GM19455 (cell line): ENCODE measurements at regions not wholly inside any gene's neighbourhood (a gene's known extent, or its start where the extent isn't known, plus 50 kb on each side); places are given as distances from the start of the nearest gene placed in this dataset.
"Not testable (repeated sequence)": the region's sequence is repeated elsewhere in the genome, so short reads cannot be mapped to it uniquely, and the experiment has no call there.

ENCODE experiments used
- ATAC-seq: cut with Tn5 transposase; IDR thresholded peaks from one replicate; pipeline ENCODE4 v1.9.1; 2021; ENCODE audit not compliant: unreplicated experiment

- no peak for ATAC-seq
Observed at GRCh38 chr3:5899014-5899761, 711.7 kb downstream of the EDEM1 start.

DNA sequence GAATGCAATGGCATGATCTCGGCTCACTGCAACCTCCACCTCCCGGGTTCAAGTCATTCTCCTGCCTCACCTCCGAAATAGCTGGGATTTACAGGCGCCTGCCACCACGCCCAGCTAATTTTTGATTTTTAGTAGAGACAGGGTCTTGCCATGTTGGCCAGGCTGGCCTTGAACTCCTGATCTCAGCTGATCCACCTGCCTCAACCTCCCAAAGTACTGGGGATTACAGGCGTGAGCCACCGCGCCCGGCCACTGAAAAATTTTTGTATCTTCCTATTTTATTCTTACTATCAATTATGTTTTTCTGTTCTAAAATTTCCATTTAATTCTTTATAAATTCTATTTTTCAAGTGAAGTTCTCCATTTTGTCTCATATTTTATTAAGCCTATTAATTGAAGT, 730.4 kb downstream of the EDEM1 start:
- ATAC-seq = no peak

GRCh38 chr3:5918626-5919025, 731.1 kb downstream of the EDEM1 start:
- no peak for ATAC-seq

- no peak for ATAC-seq
Observed at GRCh38 chr3:5929027-5929426, 741.5 kb downstream of the EDEM1 start.

GRCh38 chr3:5944061-5944460, 756.6 kb downstream of the EDEM1 start:
- not testable (repeated sequence) for ATAC-seq

DNA sequence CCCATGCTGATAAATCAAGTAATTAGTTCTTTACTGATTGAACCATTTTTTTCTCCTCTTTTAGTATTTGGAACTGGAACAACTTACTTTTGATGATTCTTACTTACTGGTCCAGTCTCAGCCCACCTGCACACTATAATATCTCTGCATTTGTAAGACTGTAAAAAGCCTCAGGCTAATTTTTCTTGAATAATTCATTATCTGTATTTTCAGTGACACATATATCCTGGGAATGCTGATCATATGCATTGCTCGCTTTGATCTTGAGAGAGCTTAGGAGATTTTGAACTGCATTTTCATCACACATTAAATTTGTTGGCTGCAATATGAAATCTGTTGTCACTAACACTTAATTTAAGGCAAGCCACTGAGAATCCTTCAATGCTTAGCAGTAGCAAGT, 760.6 kb downstream of the EDEM1 start:
- ATAC-seq = no peak

DNA sequence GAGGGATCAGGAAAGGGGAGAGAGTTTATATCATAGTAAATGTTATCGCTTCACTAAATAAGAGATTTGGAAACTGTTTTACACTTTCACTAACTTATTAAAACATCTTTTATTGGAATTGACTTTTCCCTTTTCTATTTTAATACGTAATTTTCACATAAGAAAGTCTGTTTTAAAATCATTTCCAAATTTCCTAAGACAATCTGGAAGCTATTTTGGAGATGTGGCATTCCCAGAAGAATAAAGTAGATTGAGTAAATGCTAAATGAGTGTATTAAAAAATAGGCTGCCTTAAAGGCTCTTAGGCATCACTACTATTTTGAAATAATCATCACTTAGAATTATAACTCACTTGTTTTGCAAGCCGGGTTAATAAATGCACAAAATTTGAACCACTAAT, 763.5 kb downstream of the EDEM1 start:
- no peak for ATAC-seq

DNA sequence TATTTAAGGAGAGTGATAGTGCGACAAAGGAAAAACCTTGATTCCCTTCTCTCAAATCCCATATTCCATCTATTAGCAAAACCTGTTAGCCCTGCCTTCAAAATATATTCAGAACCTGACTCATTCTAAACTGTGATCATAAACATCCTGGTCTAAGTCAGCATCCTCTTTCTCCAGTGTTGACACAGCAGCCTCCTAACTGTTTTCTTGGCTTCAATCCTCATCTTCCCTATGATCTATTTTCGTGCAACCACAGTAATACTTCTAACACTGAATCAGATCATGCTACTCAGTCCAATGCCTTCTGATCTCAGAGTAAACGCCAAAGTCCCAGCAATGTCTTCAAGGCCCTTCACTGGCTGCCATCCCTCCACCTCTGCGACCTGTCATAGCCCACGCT, 785.1 kb downstream of the EDEM1 start:
- ATAC-seq = no peak

- ATAC-seq = no peak
Observed at GRCh38 chr3:5974630-5975322, 787.3 kb downstream of the EDEM1 start.

- no peak for ATAC-seq
Observed at GRCh38 chr3:5977331-5977730, 789.8 kb downstream of the EDEM1 start.

DNA sequence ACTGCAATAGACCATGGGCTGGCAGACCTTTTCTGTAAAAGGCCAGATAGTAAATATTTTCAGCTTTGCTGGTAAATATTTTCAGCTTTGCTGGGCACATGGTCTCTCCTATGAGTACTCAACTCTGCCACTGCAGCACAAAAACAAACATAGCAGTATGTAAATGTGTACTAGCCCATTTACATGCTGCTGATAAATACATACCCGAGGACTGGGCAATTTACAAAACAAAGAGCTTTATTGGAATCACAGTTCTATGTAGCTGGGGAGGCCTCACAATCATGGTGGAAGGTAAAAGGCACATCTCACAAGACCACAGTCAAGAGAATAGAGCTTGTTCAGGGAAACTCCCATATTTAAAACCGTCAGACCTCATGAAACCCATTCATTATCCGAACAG, 793.0 kb downstream of the EDEM1 start:
- no peak for ATAC-seq

DNA sequence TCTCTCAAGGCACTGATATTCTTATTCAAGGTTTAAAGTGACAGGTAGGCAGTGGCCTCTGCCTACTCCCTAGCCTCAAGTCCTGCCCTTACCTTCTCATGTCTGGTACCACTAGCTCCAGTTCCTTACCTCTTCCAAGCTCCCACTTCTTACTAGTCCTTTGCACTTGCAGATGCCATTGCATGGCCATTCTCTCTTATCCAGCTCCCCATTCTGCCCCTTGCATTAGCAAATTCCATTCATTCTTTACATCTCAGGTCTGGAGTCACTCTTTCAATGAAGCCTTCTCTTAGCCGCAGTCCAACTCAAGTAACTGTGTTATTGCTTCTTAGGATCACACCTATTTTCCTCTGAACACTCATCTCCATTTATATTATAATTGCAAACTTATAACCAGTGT, 807.1 kb downstream of the EDEM1 start:
- ATAC-seq = no peak

- no peak for ATAC-seq
Observed at GRCh38 chr3:6018456-6018855, 830.9 kb downstream of the EDEM1 start.

- ATAC-seq = no peak
Observed at GRCh38 chr3:6022621-6023020, 835.1 kb downstream of the EDEM1 start.

- ATAC-seq = no peak
Observed at GRCh38 chr3:6025032-6025431, 835.9 kb upstream of the GRM7 start.

GRCh38 chr3:6030648-6031047, 830.3 kb upstream of the GRM7 start:
- ATAC-seq = not testable (repeated sequence)

GRCh38 chr3:6035626-6036025, 825.3 kb upstream of the GRM7 start:
- ATAC-seq = no peak

GRCh38 chr3:6039971-6040370, 820.9 kb upstream of the GRM7 start:
- no peak for ATAC-seq

DNA sequence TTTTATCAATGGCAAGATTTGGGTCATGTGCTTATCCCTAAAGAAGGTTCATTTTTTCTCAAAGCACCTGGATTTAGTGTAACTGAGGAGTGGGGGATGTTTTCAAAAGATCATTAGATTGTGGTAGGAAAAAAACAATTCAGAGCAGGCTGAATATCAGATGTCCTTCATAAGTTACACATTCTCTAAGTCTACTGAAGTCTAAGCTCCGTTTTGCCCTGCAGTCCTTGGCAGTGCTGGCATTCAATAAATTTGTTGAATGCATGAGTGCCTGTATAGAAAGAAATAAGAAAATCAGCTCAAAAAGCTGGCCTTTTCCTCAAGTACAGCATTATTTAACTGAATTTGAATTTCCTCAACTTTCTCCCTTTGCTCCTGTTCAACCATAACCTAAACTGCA, 819.0 kb upstream of the GRM7 start:
- no peak for ATAC-seq

GRCh38 chr3:6047016-6047415, 813.9 kb upstream of the GRM7 start:
- ATAC-seq = no peak

DNA sequence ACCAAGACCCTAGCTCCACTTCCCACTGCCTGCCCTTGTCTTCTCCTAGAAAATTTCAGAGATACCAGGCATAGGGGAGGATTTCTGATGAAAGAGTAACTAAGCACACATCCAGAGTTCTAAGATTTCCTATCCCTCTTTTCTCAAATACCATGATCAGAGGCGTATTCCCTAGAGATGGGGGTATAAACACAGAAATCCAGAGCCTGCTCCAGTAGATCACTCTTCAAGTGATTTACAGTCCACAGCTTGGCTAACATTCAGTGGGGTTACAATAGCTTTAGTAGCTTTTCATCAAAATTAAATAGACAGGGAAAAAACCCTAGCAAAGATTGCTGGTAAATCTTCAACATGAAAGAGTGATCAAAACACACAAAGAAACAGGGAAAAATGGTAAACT, 800.7 kb upstream of the GRM7 start:
- no peak for ATAC-seq

GRCh38 chr3:6062261-6063187, 798.4 kb upstream of the GRM7 start:
- ATAC-seq = no peak
